HG02852 (cell line): ENCODE measurements at regions not wholly inside any gene's neighbourhood (a gene's known extent, or its start where the extent isn't known, plus 50 kb on each side); places are given as distances from the start of the nearest gene placed in this dataset.
A peak's percentile ranks its signal among the peaks of the same experiment; 100 is the strongest.
"Not testable (repeated sequence)": the region's sequence is repeated elsewhere in the genome, so short reads cannot be mapped to it uniquely, and the experiment has no call there.

ENCODE experiments used
- ATAC-seq: cut with Tn5 transposase; IDR thresholded peaks from one replicate; pipeline ENCODE4 v1.9.1; 2021; ENCODE audit warnings: mild to moderate bottlenecking, moderate library complexity; ENCODE audit not compliant: unreplicated experiment

GRCh38 chr5:67817652-67818051 lies 397.9 kb upstream of the PIK3R1 start:
- ATAC-seq = no peak

GRCh38 chr5:67816456-67816855 lies 399.1 kb upstream of the PIK3R1 start:
- no peak for ATAC-seq

- ATAC-seq = no peak
Measured at GRCh38 chr5:67815455-67816391, 399.8 kb upstream of the PIK3R1 start.

DNA sequence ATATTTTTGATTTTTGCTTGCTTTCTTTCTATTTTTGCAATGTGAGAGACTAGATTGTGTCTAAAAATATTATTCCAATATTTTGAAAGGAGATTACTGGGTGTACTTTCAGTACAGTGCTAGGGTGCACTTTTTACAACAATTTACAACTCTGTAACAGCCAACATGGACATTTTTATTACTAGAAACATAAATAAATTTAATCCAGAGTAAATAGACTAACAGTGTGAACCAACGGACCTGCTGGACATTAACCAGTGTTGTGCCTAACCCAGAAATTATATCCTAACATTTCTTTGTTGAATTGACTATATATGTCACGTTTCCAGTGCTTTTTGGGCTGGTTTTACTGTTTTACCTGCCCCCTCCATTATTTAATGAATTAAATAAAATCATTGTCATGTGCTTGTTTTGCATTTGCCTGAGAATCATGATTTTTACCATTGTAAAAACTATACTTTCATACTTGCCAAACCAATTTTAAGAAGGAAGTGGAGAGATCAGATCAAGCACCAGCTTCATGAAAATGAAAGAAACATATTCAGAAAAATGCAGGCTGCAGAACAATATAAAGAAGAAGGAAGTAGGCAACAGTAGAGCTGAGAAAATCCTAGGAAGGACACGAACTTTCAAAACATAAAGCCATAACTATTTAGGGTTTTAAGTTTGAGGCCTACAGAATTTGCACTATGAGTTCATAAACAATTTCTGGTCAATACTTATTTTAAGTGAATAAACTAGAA lies 400.8 kb upstream of the PIK3R1 start:
- no peak for ATAC-seq

- ATAC-seq = no peak
Measured at GRCh38 chr5:67813877-67814539, 401.5 kb upstream of the PIK3R1 start.

GRCh38 chr5:67809589-67809988 lies 406.0 kb upstream of the PIK3R1 start:
- ATAC-seq = no peak

DNA sequence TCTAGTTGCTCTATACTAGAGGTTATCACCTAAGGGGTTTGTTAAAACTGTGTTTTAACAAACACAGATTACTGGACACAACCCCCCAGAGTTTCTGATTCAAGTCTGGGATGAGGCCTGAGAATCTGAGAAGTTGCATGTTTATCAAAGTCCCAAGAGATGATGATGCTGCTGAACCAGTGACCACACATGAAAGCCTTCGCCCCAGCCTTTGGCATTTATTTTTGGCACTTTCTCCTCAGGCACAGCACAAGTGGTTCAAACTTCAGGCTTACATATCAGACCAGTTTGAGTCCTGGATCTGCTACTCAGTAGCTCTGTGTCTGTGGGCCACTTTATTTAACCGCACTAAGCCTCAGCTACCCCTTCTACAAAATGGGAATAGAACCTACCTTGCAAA lies 407.2 kb upstream of the PIK3R1 start:
- ATAC-seq = no peak

GRCh38 chr5:67807439-67807888 lies 408.1 kb upstream of the PIK3R1 start:
- peak; percentile 58 for ATAC-seq

DNA sequence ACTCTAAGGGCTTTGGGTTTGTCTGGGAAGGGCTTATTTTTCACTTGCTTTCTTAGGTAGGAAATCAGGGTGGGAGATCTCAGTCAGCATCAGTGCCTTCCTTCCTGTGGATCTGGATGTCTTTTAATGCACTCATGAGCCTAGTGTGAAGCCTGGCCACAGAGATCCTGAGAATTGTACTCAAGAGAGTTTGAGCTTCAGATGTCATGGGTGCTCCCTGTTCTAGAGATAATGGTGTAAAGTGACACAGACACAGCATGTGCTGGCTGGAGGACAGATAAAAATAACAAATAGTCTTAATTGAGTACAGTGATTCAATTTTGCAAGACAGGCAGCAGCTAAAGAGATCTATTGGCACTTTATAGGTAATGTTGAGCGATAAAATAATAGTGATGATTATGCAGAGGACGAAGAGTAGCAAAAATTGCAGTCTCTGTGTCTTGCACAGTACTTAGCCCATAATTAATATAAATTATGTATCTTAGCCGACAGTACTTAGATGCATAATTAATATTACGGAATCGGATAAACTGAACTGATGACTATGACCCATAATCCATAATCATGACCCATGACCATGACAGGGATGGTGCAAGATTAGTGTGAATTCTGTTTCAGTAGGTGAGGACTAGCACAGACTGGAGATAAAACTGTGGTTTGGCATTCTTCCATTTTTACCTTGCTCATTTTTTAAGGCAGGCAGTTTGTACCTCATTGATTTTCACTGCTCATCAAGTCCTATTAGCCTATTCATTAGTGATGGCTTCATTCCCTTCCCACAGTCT lies 408.7 kb upstream of the PIK3R1 start:
- ATAC-seq = no peak

DNA sequence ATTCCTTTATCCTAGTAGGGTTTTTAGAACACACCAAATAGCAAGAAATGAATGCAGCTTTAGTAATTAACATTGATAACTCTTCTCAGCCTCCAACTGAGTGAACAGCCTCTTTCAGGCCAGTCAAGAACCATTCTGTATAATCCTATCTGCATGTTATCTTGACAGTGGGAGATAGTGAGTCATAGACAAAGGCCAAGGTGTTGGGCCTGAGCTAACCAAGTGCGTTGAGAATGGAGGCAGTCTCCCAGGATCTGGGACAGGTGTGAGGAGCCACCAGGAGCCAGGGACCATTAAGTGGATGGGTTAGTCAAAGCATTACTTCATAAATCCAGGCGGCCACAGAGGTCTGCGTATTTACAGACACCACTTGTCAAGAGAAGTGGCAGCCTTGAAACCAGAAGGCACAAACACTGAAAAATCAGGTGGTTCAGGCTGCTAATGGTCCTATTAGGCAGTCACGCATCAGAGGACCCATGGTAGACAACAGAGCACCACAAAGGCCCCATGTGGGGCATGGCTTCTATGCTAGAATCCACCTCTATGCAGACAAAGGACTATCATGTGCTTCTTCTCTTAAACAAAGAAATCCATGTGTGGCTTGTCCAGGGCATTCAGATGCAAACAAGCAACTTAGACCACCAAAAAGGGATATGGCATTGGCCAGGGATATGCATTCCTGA lies 409.7 kb upstream of the PIK3R1 start:
- no peak for ATAC-seq

DNA sequence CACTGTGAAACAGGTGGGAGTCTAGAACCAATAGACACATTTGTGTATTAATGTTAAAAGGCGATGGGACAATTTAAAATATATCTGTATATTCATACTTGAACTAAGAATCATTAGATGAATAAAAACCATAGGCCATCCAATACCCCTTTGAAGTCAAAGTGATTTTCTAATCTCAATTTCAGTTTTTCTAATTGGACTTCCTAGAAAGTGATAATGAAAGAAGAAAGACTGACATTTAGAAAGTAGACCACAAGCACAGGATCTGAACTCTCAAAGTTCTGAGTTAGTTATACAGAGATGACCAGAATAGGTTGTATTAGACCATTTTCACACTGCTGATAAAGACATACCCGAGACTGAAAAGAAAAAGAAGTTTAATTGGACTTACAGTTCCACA lies 412.8 kb upstream of the PIK3R1 start:
- peak; percentile 76 for ATAC-seq

DNA sequence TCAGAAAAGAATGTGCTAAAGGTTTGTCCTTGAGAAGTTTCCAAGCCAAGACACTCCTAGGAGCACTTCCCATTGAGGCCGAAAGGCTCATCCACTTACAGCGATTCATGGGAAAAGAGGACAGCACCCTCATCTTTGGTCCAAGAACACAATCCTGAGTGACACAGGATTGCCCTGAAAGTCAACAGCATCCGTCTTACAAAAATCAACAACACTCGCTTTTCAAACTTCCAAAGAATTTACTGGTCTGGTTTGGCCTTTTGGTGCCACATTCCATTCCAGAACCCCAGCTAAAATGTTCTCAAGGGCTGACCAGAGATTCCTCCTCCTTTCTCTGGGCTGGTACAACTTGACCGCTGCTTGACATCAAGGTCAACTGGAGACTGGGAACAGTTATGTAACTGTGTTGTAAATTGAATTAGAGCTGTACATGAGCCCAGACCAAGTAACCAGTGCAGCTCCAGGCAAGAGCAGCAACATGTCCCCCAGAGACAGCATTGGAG lies 415.8 kb upstream of the PIK3R1 start:
- no peak for ATAC-seq

- not testable (repeated sequence) for ATAC-seq
Measured at GRCh38 chr5:67798470-67798869, 417.1 kb upstream of the PIK3R1 start.

- ATAC-seq = no peak
Measured at GRCh38 chr5:67795781-67796477, 419.6 kb upstream of the PIK3R1 start.

- no peak for ATAC-seq
Measured at GRCh38 chr5:67793966-67794365, 421.6 kb upstream of the PIK3R1 start.

- no peak for ATAC-seq
Measured at GRCh38 chr5:67793418-67793817, 422.1 kb upstream of the PIK3R1 start.

DNA sequence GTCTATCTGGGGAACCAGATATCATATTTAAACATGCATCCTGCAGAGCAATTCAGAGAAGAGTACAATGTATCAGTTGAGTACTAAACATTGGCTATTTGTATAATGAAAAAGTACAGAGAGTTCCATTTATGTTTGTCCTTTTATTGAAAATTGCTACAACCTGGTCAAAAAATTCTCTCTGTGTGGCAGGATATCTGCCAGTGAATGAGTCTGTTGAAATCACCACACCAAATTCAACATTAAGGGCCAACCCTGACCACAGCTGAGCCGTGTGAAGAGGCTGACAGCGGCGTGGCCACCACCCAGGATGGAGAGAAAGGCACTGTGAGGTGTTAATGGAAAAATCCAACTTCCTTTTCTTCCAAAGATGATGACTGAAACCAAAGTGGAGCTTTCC lies 422.7 kb upstream of the PIK3R1 start:
- ATAC-seq = no peak

DNA sequence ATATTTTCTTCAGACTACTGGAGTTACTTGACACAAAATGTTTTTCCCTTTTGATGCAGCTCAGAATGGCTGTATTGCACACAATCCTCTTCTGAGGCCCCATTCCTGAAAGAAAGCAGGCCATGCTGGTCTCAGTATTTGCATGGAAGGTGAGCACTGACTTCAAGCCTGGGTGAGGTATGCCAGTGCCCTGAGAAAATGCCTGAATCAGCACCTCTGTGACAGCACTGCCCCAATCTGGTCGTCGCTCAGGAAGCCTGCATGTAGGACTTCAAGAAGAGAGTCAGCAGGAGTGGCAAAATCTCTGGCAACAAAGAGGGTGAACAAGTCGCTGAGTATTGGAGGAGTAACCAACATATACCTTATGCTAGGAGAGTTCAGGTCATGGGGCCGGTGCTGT lies 425.2 kb upstream of the PIK3R1 start:
- no peak for ATAC-seq

DNA sequence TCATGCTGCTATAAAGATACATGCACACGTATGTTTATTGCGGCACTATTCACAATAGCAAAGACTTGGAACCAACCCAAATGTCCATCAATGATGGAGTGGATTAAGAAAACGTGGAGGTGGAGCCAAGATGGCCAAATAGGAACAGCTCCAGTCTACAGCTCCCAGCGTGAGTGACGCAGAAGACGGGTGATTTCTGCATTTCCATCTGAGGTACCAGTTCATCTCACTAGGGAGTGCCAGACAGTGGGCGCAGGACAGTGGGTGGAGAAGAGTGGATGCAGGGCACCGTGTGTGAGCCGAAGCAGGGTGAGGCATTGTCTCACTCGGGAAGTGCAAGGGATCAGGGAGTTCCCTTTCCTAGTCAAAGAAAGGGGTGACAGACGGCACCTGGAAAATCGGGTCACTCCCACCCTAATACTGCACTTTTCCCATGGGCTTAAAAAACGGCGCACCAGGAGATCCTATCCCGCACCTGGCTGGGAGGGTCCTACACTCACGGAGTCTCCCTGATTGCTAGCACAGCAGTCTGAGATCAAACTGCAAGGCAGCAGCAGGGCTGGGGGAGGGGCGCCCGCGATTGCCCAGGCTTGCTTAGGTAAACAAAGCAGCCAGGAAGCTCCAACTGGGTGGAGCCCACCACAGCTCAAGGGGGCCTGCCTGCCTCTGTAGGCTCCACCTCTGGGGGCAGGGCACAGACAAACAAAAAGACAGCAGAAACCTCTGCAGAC lies 435.5 kb upstream of the PIK3R1 start:
- not testable (repeated sequence) for ATAC-seq
